Peyer's patch (tissue), 4 donors: ENCODE measurements at regions not wholly inside any gene's neighbourhood (a gene's known extent, or its start where the extent isn't known, plus 50 kb on each side); places are given as distances from the start of the nearest gene placed in this dataset.

Experiments
- DNase-seq, 3 donors: peaks; one replicate each; pipeline ENCODE4 v3.0.0-alpha.2; 2017 to 2019
- H3K27ac ChIP-seq, 4 donors: fragments of 200-600 bp; sonication (generic); one replicate each; pipeline ENCODE4 v1.5.1; 2016 to 2019
- H3K27me3 ChIP-seq, 2 donors: fragments of 200-600 bp; sonication (generic); one replicate each; pipeline ENCODE4 v1.5.1; 2019
- H3K36me3 ChIP-seq, 3 donors: fragments of 200-600 bp; sonication (generic); one replicate each; pipeline ENCODE4 v1.5.1; 2016 to 2019
- H3K4me1 ChIP-seq, 4 donors: fragments of 200-600 bp; sonication (generic); one replicate each; pipeline ENCODE4 v1.5.1; 2016 to 2019
- H3K4me3 ChIP-seq, 4 donors: fragments of 200-600 bp; sonication (generic); 1 replicate in 3 of 4; 2 replicates in 1 of 4; pipeline ENCODE4 v1.5.1; 2016 to 2019; ENCODE audit warnings: mild to moderate bottlenecking in 1 of 4
- H3K9me3 ChIP-seq, 4 donors: fragments of 200-600 bp; sonication (generic); one replicate each; pipeline ENCODE4 v1.5.1; 2016 to 2019; ENCODE audit warnings: mild to moderate bottlenecking in 1 of 4
- POLR2A ChIP-seq, 2 donors: fragments of 450-650 bp; IDR thresholded peaks; one replicate each; pipeline ENCODE4 v1.5.1; 2017; ENCODE audit warnings: antibody characterized with exemption in 2 of 2, mild to moderate bottlenecking in 2 of 2, moderate library complexity in 2 of 2
- TF ChIP-seq, protein P1 (sequence below), 6 experiments: fragments of 450-650 bp in 4 of 6; fragments of 200-600 bp in 2 of 6; sonication (generic) in 1 of 6; IDR thresholded peaks; one replicate each; pipeline ENCODE4 v1.5.1; 2017 to 2019; ENCODE audit warnings: antibody characterized with exemption in 6 of 6, mild to moderate bottlenecking in 3 of 6, moderate library complexity in 1 of 6

DNA sequence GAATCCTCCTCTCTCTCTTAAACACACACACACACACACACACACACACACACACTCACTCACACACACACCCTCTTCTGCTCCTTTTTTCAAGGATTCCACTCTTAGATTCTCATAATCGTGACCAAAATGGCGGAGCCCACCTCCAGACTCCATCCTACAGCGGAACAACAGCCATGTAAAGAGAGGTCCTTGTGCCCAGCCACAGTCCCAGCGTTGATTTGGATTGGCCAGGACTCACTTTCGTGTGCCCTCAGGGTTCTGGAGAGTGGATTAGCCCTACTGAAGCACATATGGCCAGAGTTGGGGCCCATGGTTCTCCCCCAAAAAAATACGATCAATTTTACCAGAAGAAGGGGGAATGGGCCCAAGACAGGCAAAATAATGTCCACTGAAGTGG lies 90.2 kb upstream of the SMNDC1 start:
- no peaks in the 10 kb centered on the region for H3K9me3 ChIP-seq
- H3K36me3 ChIP-seq: no peaks in the 10 kb centered on the region
- H3K27ac ChIP-seq: peak overlapping the region in 3 of 4 donors; percentile 59 to 85 (median 63)
- TF ChIP-seq, protein P1, sequence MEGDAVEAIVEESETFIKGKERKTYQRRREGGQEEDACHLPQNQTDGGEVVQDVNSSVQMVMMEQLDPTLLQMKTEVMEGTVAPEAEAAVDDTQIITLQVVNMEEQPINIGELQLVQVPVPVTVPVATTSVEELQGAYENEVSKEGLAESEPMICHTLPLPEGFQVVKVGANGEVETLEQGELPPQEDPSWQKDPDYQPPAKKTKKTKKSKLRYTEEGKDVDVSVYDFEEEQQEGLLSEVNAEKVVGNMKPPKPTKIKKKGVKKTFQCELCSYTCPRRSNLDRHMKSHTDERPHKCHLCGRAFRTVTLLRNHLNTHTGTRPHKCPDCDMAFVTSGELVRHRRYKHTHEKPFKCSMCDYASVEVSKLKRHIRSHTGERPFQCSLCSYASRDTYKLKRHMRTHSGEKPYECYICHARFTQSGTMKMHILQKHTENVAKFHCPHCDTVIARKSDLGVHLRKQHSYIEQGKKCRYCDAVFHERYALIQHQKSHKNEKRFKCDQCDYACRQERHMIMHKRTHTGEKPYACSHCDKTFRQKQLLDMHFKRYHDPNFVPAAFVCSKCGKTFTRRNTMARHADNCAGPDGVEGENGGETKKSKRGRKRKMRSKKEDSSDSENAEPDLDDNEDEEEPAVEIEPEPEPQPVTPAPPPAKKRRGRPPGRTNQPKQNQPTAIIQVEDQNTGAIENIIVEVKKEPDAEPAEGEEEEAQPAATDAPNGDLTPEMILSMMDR (IDR thresholded peaks at IDR 0.05): no peak
- H3K27me3 ChIP-seq: no peaks in the 10 kb centered on the region
- DNase-seq: peak in 1 of 3 donors; percentile 40
- H3K4me1 ChIP-seq: peaks cover 0 to 41% (median 12%) of the 10 kb centered on the region in 4 donors
- H3K4me3 ChIP-seq: no peak overlapping the region

DNA sequence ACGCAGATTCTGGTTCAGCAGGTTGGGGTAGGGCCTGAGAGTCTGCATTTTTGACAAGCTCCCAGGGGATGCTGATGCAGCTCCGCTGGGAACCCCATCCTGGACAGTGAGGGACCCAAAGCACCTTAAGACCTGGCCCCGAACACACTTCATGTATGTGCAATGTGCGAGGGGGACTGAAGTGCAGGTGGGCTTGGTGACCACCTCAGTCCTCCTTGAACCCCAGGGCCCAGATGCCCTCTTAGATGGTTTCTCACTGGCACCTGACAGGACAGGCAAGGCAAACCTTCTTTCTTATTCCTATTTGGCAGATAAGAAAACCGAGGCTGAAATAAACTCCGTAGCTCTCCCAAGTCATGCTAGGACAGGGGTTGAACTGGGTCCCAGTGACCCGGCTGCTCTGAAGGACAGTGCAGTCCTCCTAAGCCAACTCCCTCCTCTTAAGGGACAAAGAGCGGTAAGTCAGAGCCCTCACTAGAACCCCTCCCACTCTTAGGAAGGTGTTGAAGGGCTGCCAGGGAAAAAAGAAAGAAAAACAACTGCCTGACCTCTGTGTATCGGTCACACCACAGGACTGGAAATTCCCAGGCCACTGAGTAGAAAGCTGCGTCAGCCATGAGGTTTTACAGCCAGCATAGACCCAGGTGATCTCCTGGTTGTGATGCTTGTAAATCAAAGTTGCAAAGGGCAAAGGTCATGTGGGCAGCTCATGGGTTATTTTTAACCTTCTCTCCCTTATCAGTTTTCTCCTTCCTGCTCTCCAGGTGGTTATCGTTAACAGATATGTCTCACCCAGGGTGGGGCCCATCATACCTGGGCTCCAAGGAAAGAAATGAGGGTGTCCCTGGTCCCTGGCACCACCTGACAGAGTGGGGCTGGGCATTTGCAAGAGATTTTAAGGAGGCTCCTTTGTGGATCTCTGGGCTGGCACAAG lies 90.9 kb upstream of the SMNDC1 start:
- TF ChIP-seq, protein P1 (IDR thresholded peaks at IDR 0.05): no peak
- peak in 1 of 2 donors; percentile 30 for TF ChIP-seq POLR2A (IDR thresholded peaks at IDR 0.05)
- DNase-seq: peak in 2 of 3 donors; percentile 76 to 89
- peaks cover 0 to 41% (median 14%) of the 10 kb centered on the region in 4 donors for H3K4me1 ChIP-seq

DNA sequence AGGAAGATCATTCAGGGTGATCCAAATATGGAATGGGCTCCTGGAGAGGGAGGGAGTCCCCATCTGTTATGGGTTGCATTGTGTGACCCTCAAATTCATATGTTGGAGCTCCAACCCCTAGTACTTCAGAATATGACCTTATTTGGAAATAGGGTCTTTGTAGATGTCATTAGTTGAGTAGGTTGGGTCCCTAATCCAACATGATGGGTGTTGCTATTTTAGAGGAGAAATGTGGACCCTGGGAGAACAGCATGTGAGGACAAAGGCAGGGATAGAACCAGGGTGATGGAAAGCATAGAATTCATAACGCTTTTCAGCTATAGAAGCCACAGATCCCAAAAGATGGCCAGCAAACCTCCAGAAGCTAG lies 91.5 kb upstream of the SMNDC1 start:
- Histone ChIP-seq H3K27ac (peak overlapping the region in 3 of 4 donors; percentile 63 to 88 (median 63)), H3K4me3 (no peak overlapping the region), H3K36me3 (no peaks in the 10 kb centered on the region), H3K4me1 (peaks cover 0 to 41% (median 14%) of the 10 kb centered on the region in 4 donors), H3K9me3 (no peaks in the 10 kb centered on the region), H3K27me3 (no peaks in the 10 kb centered on the region)
- TF ChIP-seq POLR2A (IDR thresholded peaks at IDR 0.05): no peak
- TF ChIP-seq, protein P1 (IDR thresholded peaks at IDR 0.05): no peak
- no peak for DNase-seq

More for the DNA sequence above, 90.9 kb upstream of the SMNDC1 start:
- no peak overlapping the region for H3K4me3 ChIP-seq
- H3K9me3 ChIP-seq: no peaks in the 10 kb centered on the region
- peak overlapping the region in 3 of 4 donors; percentile 63 to 88 (median 63) for H3K27ac ChIP-seq
- H3K27me3 ChIP-seq: no peaks in the 10 kb centered on the region
- no peaks in the 10 kb centered on the region for H3K36me3 ChIP-seq

DNA sequence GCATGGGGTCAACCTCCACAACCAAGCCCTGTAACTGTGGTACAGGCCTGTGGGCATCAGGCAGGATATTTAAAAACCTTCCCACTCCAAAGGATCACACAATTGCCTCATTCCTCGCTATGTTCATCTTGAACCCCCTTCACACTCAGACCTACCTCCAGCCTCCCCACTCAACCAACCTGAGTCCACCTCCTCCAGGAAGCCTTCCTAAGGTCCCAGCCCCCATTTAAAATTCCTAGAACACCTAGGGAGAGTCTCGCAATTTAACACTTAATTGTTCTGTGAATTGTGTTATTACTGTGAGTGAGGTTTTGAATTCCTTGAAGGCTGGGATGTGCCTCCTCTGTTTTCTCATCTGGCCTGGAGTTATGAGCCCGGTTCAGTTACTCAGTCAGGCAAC lies 93.1 kb upstream of the SMNDC1 start:
- peaks cover 0 to 31% (median 11%) of the 10 kb centered on the region in 4 donors for H3K4me1 ChIP-seq
- DNase-seq: no peak
- no peaks in the 10 kb centered on the region for H3K36me3 ChIP-seq
- H3K27me3 ChIP-seq: no peaks in the 10 kb centered on the region
- TF ChIP-seq, protein P1 (IDR thresholded peaks at IDR 0.05): no peak
- TF ChIP-seq POLR2A (IDR thresholded peaks at IDR 0.05): no peak
- H3K27ac ChIP-seq: peak overlapping the region in 2 of 4 donors; percentile 45 to 78
- no peaks in the 10 kb centered on the region for H3K9me3 ChIP-seq
- no peak overlapping the region for H3K4me3 ChIP-seq

DNA sequence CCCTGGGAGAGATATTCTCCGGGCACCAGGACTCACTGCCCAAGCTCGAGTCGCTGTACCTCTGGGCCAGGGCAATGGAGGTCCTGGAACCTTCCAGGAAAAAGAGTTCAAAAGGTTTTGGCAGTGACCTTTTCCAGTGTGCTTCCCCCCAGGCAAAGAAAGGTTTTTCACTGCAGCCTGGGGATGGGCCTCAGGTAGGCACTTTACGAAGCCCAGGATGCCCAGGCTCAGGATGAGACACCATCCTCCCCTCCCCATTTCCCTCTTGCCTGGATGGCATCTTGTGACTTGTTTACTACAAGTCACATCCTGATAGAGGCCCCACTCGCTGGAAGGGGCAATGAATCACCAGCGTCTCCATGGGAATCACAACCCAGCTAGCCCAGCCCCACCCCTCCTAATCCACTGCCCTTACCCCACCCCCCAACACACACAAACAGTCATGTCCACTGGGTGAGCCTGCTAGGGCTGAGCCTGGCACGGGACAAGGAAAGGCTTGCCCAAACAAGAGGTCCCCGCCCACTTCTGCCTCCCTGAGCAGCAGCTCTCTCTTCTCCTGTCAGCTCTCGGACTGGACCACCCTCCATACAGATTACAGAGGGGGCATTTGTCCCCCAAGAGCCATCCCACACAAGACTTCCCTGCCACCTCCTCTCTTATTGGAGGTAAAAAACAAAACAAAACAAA lies 93.8 kb upstream of the SMNDC1 start:
- TF ChIP-seq, protein P1 (IDR thresholded peaks at IDR 0.05): no peak
- Histone ChIP-seq H3K27ac (peak overlapping the region in 2 of 4 donors; percentile 45 to 78), H3K27me3 (no peaks in the 10 kb centered on the region), H3K4me1 (peaks cover 0 to 26% (median 10%) of the 10 kb centered on the region in 4 donors), H3K4me3 (no peak overlapping the region), H3K36me3 (no peaks in the 10 kb centered on the region), H3K9me3 (no peaks in the 10 kb centered on the region)
- peak in 2 of 3 donors; percentile 83 to 87 for DNase-seq
